Fibroblast of skin of right quadriceps (primary cell): ENCODE measurements at regions not wholly inside any gene's neighbourhood (a gene's known extent, or its start where the extent isn't known, plus 50 kb on each side); places are given as distances from the start of the nearest gene placed in this dataset.
"Not testable (repeated sequence)": the region's sequence is repeated elsewhere in the genome, so short reads cannot be mapped to it uniquely, and the experiment has no call there.

Source experiments
- DNase-seq: peaks from one replicate; pipeline ENCODE4 v3.0.0-alpha.2; 2013

GRCh38 chr5:100697970-100698369, 162.8 kb downstream of the FAM174A start:
- DNase-seq, result no peak

- DNase-seq, result peak; percentile 3
Observed at GRCh38 chr5:100706776-100707175, 171.6 kb downstream of the FAM174A start.

- DNase-seq, result no peak
Observed at GRCh38 chr5:100708645-100709171, 173.5 kb downstream of the FAM174A start.

GRCh38 chr5:100709771-100710170, 174.6 kb downstream of the FAM174A start:
- DNase-seq, result no peak

GRCh38 chr5:100714780-100715179, 179.6 kb downstream of the FAM174A start:
- DNase-seq, result not testable (repeated sequence)

GRCh38 chr5:100722657-100723056, 180.4 kb downstream of the ST8SIA4 start:
- DNase-seq, result no peak

GRCh38 chr5:100723229-100723628, 179.9 kb downstream of the ST8SIA4 start:
- no peak for DNase-seq

- no peak for DNase-seq
Observed at GRCh38 chr5:100726116-100726515, 177.0 kb downstream of the ST8SIA4 start.

GRCh38 chr5:100731768-100732167, 171.3 kb downstream of the ST8SIA4 start:
- DNase-seq, result no peak

- DNase-seq, result no peak
Observed at GRCh38 chr5:100746730-100747129, 156.4 kb downstream of the ST8SIA4 start.

- DNase-seq, result no peak
Observed at GRCh38 chr5:100749771-100750284, 153.3 kb downstream of the ST8SIA4 start.

GRCh38 chr5:100755435-100755834, 147.6 kb downstream of the ST8SIA4 start:
- no peak for DNase-seq
